Cardiac muscle cell (in vitro differentiated cells and primary cell): ENCODE measurements at regions not wholly inside any gene's neighbourhood (a gene's known extent, or its start where the extent isn't known, plus 50 kb on each side); places are given as distances from the start of the nearest gene placed in this dataset.

ENCODE experiments used
- DNase-seq, 2 donors: peaks; one replicate each; pipeline versions ENCODE4 v3.0.0 to v3.0.0-alpha.2; 2010 to 2017; ENCODE audit warnings: low read depth in 1 of 2, low spot score in 1 of 2
- H3K27ac ChIP-seq: fragments of 200-600 bp; sonication (generic); 2 replicates; pipeline ENCODE4 v1.5.1; 2016
- H3K27me3 ChIP-seq: fragments of 200-600 bp; sonication (generic); 2 replicates; pipeline ENCODE4 v1.6.0; 2016; ENCODE audit warnings: control low read depth
- H3K36me3 ChIP-seq: fragments of 200-600 bp; sonication (generic); 2 replicates; pipeline ENCODE4 v1.5.1; 2016; ENCODE audit warnings: control low read depth
- H3K4me1 ChIP-seq: fragments of 200-600 bp; sonication (generic); 2 replicates; pipeline ENCODE4 v1.8.1; 2017; ENCODE audit warnings: low read depth, mild to moderate bottlenecking, mixed run types
- H3K4me3 ChIP-seq: fragments of 200-600 bp; sonication (generic); 2 replicates; pipeline ENCODE4 v1.5.1; 2016; ENCODE audit warnings: mild to moderate bottlenecking
- H3K9me3 ChIP-seq: fragments of 200-600 bp; sonication (generic); 2 replicates; pipeline ENCODE4 v1.5.1; 2017; ENCODE audit warnings: low read depth, mild to moderate bottlenecking, control low read depth
- TF ChIP-seq, protein P1 (sequence below): IDR thresholded peaks from 2 replicates; pipeline ENCODE4 v1.5.1; 2012; ENCODE audit warnings: low read depth, mild to moderate bottlenecking, low read length

- Histone ChIP-seq H3K36me3 (no peaks in the 10 kb centered on the region), H3K27me3 (no peaks in the 10 kb centered on the region), H3K4me1 (no peaks in the 10 kb centered on the region), H3K27ac (no peak overlapping the region), H3K9me3 (no peaks in the 10 kb centered on the region), H3K4me3 (no peak overlapping the region)
- DNase-seq, result no peak
- TF ChIP-seq, protein P1, sequence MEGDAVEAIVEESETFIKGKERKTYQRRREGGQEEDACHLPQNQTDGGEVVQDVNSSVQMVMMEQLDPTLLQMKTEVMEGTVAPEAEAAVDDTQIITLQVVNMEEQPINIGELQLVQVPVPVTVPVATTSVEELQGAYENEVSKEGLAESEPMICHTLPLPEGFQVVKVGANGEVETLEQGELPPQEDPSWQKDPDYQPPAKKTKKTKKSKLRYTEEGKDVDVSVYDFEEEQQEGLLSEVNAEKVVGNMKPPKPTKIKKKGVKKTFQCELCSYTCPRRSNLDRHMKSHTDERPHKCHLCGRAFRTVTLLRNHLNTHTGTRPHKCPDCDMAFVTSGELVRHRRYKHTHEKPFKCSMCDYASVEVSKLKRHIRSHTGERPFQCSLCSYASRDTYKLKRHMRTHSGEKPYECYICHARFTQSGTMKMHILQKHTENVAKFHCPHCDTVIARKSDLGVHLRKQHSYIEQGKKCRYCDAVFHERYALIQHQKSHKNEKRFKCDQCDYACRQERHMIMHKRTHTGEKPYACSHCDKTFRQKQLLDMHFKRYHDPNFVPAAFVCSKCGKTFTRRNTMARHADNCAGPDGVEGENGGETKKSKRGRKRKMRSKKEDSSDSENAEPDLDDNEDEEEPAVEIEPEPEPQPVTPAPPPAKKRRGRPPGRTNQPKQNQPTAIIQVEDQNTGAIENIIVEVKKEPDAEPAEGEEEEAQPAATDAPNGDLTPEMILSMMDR, result no peak
These were observed 271.0 kb downstream of the MYCN start for GRCh38 chr2:16211341-16211740.

DNA sequence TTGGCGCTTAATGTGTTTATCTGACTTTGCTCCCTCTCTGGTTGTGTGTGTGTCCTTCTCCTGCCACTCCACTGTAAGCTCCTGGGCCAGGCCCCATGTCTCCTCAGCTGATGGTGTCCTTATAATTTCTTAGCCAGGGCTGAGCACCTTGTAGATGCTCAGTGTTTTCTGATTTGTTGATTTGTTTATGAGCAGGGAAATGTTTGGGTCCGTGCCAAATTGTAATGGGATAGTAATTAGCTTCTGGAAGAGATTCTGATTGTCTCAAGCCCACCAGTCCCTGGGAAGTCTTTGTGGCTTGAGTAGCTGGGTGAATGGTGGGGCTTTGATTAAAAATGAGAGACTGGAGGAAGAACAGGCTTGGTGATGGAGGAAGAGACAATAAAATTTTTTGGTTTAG lies 270.5 kb downstream of the MYCN start:
- Histone ChIP-seq H3K27me3 (no peaks in the 10 kb centered on the region), H3K27ac (no peak overlapping the region), H3K4me1 (no peaks in the 10 kb centered on the region), H3K36me3 (no peaks in the 10 kb centered on the region), H3K4me3 (no peak overlapping the region), H3K9me3 (no peaks in the 10 kb centered on the region)
- TF ChIP-seq, protein P1, result no peak
- no peak for DNase-seq

DNA sequence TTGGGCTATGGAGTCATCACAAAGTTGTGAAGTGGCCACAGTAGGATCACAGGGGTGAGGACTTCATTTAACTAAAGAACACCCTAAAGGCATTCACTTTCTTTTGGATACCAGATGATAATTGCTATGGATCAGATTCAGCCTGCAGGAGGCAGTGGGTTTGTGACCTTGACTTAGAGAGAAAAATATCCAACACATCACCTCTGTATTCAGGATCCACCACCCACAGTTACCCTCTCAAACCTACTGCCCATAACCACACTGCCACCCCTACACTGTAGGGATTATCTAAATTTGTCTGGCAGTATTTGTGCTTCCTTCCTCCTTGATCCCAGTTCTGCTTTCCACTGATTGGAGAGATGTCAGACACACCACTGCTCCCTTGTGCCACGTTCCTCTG lies 269.4 kb downstream of the MYCN start:
- Histone ChIP-seq H3K27ac (no peak overlapping the region), H3K27me3 (no peaks in the 10 kb centered on the region), H3K4me3 (no peak overlapping the region), H3K36me3 (no peaks in the 10 kb centered on the region), H3K4me1 (no peaks in the 10 kb centered on the region), H3K9me3 (no peaks in the 10 kb centered on the region)
- TF ChIP-seq, protein P1, result no peak
- DNase-seq, result no peak

DNA sequence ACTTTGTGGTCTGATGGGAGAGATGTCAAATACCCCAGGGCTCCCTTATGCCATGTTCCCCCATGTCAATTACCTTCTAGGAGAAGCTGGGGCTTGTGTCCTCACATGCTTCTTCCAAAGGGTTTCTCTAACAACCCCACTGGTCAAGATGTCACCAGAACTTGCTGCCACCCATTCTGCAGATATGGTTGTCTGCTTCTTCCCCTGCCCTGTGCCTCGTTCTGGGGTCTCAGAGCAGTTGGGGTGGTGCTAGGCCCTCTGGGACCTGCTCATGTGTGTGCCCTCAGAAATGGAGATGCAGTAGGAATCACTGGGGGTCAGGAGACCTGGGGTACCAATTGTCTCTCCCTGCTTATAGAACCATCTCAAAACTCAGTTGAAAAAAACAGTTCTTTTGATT lies 268.6 kb downstream of the MYCN start:
- Histone ChIP-seq H3K4me1 (no peaks in the 10 kb centered on the region), H3K27ac (no peak overlapping the region), H3K27me3 (no peaks in the 10 kb centered on the region), H3K36me3 (no peaks in the 10 kb centered on the region), H3K9me3 (no peaks in the 10 kb centered on the region), H3K4me3 (no peak overlapping the region)
- DNase-seq, result no peak
- TF ChIP-seq, protein P1, result no peak

GRCh38 chr2:16208241-16208797 lies 268.0 kb downstream of the MYCN start:
- no peaks in the 10 kb centered on the region for H3K9me3 ChIP-seq
- H3K4me1 ChIP-seq, result no peaks in the 10 kb centered on the region
- DNase-seq, result no peak
- H3K27ac ChIP-seq, result no peak overlapping the region
- H3K4me3 ChIP-seq, result no peak overlapping the region
- TF ChIP-seq, protein P1, result no peak
- H3K36me3 ChIP-seq, result no peaks in the 10 kb centered on the region
- H3K27me3 ChIP-seq, result no peaks in the 10 kb centered on the region

- Histone ChIP-seq H3K4me3 (no peak overlapping the region), H3K4me1 (no peaks in the 10 kb centered on the region), H3K27me3 (no peaks in the 10 kb centered on the region), H3K27ac (no peak overlapping the region), H3K36me3 (no peaks in the 10 kb centered on the region), H3K9me3 (no peaks in the 10 kb centered on the region)
- TF ChIP-seq, protein P1, result no peak
- no peak for DNase-seq
These were observed 267.3 kb downstream of the MYCN start for GRCh38 chr2:16207611-16208010.
